ENCODE measurements at regions not wholly inside any gene's neighbourhood (a gene's known extent, or its start where the extent isn't known, plus 50 kb on each side); places are given as distances from the start of the nearest gene placed in this dataset.
"Not testable (repeated sequence)": the region's sequence is repeated elsewhere in the genome, so short reads cannot be mapped to it uniquely, and the experiment has no call there.

- WGBS, 10 experiments = 0 to 100% (median 60%) methylated on average over 1 to 4 of the region's 4 CpGs; no CpG with 5 or more reads in 2 of the 10 experiments
- in situ Hi-C loops (cut with MboI; ENCODE audit: low pct_unique_long_range_greater_than_20kb in 2 of 9, low sequenced_read_pairs in 9 of 9, unreplicated experiment in 9 of 9) = no loop called here
These were observed 624.4 kb upstream of the ACTRT1 start for GRCh38 chrX:128676651-128677050.

DNA sequence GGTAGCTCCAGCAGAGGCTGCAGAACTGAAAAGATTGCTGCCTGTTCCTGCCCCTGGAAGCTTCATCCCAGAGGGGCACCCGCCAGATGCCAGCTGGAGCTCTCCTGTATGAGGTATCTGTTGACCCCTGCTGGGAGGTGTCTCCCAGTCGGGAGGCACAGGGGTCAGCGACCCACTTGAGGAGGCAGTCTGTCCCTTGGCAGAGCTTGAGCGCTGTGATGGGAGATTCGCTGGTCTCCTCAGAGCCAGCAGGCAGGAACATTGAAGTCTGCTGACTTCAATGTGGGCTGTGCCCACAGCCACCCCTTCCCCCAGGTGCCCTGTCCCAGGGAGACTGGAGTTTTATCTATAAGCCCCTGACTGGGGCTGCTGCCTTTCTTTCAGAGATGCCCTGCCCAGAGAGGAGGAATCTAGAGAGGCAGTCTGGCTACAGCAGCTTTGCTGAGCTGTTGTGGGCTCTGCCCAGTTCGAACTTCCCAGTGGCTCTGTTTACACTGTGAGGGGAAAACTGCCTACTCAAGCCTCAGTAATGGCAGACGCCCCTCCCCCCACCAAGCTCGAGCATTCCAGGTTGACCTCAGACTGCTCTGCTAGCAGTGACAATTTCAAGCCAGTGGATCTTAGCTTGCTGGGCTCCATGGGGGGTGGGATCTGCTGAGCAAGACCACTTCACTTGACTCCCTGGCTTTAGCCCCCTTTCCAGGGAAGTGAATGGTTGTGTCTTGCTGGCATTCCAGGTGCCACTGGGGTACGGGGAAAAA is 622.3 kb upstream of the ACTRT1 start:
- ATAC-seq (replicated peaks in 6 of 8); in situ Hi-C loops (cut with MboI; ENCODE audit: low pct_unique_long_range_greater_than_20kb in 2 of 9, low sequenced_read_pairs in 9 of 9, unreplicated experiment in 9 of 9): not testable (repeated sequence)
- WGBS, 10 experiments = 21% methylated on average over 4 of the region's 9 CpGs; no CpG with 5 or more reads in 9 of the 10 experiments

More at GRCh38 chrX:128676651-128677050, 624.4 kb upstream of the ACTRT1 start:
- no peaks in the 10 kb centered on the region for H3K4me1 ChIP-seq (replicated peaks in 1 of 2)
- H3K27ac ChIP-seq = no peak overlapping the region
- ATAC-seq (replicated peaks in 6 of 8) = no peak
- no peak overlapping the region for H3K4me3 ChIP-seq

DNA sequence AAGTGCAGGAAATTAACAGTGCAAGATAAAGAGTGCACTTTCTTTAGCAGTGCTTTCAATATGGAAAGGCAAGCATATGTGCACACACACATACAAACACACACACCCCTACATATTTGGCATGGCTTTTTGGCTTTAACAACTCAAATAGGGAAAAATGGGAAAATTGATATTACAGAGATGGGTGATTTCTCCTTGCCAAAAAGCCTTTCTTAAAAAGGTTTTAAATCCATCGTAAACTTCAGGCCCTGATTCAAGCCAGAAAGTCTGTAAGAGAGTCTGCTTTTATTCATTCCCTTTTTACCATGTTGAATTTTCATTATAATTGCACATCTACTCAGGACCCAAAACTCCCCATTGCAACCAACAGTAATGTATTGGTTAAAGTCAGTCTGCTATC is 612.0 kb upstream of the ACTRT1 start:
- ATAC-seq (replicated peaks in 6 of 8) = no peak
- H3K4me1 ChIP-seq (replicated peaks in 1 of 2) = no peaks in the 10 kb centered on the region
- no peak overlapping the region for H3K4me3 ChIP-seq
- in situ Hi-C loops (cut with MboI; ENCODE audit: low pct_unique_long_range_greater_than_20kb in 2 of 9, low sequenced_read_pairs in 9 of 9, unreplicated experiment in 9 of 9) = no loop called here
- WGBS, 10 experiments = 60 to 100% methylated on average over 1 of the region's 1 CpG; no CpG with 5 or more reads in 8 of the 10 experiments
- H3K27ac ChIP-seq = no peak overlapping the region

More for the DNA sequence above, 622.3 kb upstream of the ACTRT1 start:
- H3K27ac ChIP-seq; H3K4me1 ChIP-seq (replicated peaks in 1 of 2); H3K4me3 ChIP-seq: not testable (repeated sequence)

DNA sequence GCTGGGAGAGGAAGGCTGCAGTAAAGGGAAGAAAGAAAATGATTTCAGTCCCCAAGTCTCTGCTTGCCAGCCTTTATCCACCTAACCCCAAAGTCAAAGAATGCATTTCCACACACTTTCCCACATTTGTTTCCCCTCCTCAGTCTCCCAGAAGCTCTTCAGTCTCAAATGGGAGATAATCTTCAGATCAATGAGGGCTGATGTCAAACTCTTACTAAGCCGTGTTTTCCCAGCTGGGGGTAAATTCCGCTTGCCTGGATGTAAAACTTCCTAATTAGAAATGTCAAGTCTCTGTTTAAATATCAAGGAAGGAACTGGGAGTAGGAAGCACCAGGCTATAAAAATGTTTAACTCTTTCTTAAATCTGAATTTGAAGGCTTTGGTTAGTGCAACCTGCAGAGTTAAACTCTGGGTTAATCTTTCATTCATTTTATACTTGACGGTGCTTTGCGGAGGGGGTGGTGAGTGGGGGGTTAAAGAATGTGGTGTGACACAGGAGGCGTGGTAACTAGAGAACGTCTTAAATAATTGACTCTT is 601.4 kb upstream of the ACTRT1 start:
- H3K4me1 ChIP-seq (replicated peaks in 1 of 2) = peaks cover 0 to 2% of the 10 kb centered on the region in 2 donors
- no peak overlapping the region for H3K27ac ChIP-seq
- ATAC-seq (replicated peaks in 6 of 8) = no peak
- in situ Hi-C loops (cut with MboI; ENCODE audit: low pct_unique_long_range_greater_than_20kb in 2 of 9, low sequenced_read_pairs in 9 of 9, unreplicated experiment in 9 of 9) = no loop called here
- 0 to 53% (median 10%) methylated on average over 2 to 4 of the region's 6 CpGs; no CpG with 5 or more reads in 5 of the 10 experiments for WGBS, 10 experiments
- H3K4me3 ChIP-seq = no peak overlapping the region

DNA sequence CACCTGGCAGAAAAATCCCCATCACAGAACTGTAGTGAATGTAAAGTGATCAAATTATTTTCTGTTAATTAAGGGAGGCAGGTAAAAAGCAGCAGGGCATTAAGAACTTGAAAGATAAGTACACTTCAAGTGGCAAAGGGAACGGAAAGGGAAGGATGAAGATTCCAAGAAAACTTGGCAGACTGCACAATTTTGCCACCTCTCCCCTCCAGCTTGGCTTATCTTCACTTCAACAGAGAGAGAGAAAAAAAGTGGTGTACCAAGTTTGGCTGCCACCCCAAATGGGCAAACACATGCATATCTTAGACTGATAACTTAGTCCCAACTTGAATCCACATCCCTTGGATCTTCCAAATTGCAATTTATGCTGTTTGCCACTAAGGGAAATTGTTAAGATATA is 598.1 kb upstream of the ACTRT1 start:
- H3K4me3 ChIP-seq = no peak overlapping the region
- no peak overlapping the region for H3K27ac ChIP-seq
- 0 to 50% (median 30%) methylated on average over 1 of the region's 1 CpG; no CpG with 5 or more reads in 7 of the 10 experiments for WGBS, 10 experiments
- H3K4me1 ChIP-seq (replicated peaks in 1 of 2) = peaks cover 0 to 2% of the 10 kb centered on the region in 2 donors
- no peak for ATAC-seq (replicated peaks in 6 of 8)
- in situ Hi-C loops (cut with MboI; ENCODE audit: low pct_unique_long_range_greater_than_20kb in 2 of 9, low sequenced_read_pairs in 9 of 9, unreplicated experiment in 9 of 9) = no loop called here

DNA sequence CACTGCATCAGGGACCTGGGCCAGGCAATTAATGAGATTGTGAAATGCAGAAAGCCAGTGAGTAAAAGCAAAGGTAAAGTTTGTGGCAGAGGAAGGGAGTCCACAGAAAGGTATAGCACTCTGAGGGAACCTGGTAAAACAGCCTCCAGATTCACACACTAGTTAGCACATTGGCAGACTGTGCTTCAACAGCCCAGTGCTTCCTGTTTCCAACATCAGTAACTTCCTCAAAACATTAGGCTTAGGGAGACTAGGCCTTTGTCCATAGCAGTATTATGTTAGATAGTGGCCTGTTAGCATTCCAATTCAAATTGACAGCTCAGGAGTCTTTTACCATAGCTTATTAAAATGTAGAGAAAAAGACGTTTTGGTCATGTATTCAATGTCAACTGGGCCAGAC is 582.6 kb upstream of the ACTRT1 start:
- Histone ChIP-seq H3K4me3 (no peak overlapping the region), H3K27ac (no peak overlapping the region), H3K4me1 (replicated peaks in 1 of 2) (no peaks in the 10 kb centered on the region)
- in situ Hi-C loops (cut with MboI; ENCODE audit: low pct_unique_long_range_greater_than_20kb in 2 of 9, low sequenced_read_pairs in 9 of 9, unreplicated experiment in 9 of 9) = no loop called here
- 17 to 20% methylated on average over 1 of the region's 1 CpG; no CpG with 5 or more reads in 8 of the 10 experiments for WGBS, 10 experiments
- ATAC-seq (replicated peaks in 6 of 8) = no peak

GRCh38 chrX:128623361-128623760 is 571.2 kb upstream of the ACTRT1 start:
- 60% methylated on average over 1 of the region's 1 CpG; no CpG with 5 or more reads in 9 of the 10 experiments for WGBS, 10 experiments
- in situ Hi-C loops (cut with MboI; ENCODE audit: low pct_unique_long_range_greater_than_20kb in 2 of 9, low sequenced_read_pairs in 9 of 9, unreplicated experiment in 9 of 9) = no loop called here
- no peak for ATAC-seq (replicated peaks in 6 of 8)
- no peak overlapping the region for H3K27ac ChIP-seq
- H3K4me1 ChIP-seq (replicated peaks in 1 of 2) = no peaks in the 10 kb centered on the region
- H3K4me3 ChIP-seq = no peak overlapping the region

DNA sequence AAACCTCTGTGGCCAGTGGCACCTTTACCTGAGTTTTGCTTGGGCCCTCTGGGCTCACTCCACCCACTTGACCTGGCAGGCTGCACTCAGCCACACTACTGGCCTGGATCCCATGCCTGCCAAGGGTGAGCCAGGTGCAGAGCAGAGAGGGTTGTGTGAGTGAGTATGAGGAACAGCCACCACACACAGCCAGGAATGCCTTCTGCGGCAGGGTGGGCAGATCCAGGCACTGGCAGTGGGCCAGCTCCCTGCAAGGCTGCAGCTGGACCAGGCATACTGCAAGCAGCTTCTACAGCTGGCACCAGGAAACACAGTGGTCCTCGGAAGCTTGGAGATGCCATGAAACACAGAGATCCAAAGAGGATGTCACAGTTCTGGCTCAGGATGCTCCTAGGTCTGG is 570.1 kb upstream of the ACTRT1 start:
- ATAC-seq (replicated peaks in 6 of 8) = no peak
- no peaks in the 10 kb centered on the region for H3K4me1 ChIP-seq (replicated peaks in 1 of 2)
- in situ Hi-C loops (cut with MboI; ENCODE audit: low pct_unique_long_range_greater_than_20kb in 2 of 9, low sequenced_read_pairs in 9 of 9, unreplicated experiment in 9 of 9) = no loop called here
- no peak overlapping the region for H3K27ac ChIP-seq
- WGBS, 10 experiments = 80% methylated on average over 1 of the region's 2 CpGs; no CpG with 5 or more reads in 9 of the 10 experiments
- H3K4me3 ChIP-seq = no peak overlapping the region

GRCh38 chrX:128619490-128619889 is 567.3 kb upstream of the ACTRT1 start:
- no peak for ATAC-seq (replicated peaks in 6 of 8)
- H3K4me1 ChIP-seq (replicated peaks in 1 of 2) = no peaks in the 10 kb centered on the region
- WGBS, 10 experiments = 13 to 46% methylated on average over 2 to 3 of the region's 3 CpGs; no CpG with 5 or more reads in 8 of the 10 experiments
- H3K4me3 ChIP-seq = no peak overlapping the region
- in situ Hi-C loops (cut with MboI; ENCODE audit: low pct_unique_long_range_greater_than_20kb in 2 of 9, low sequenced_read_pairs in 9 of 9, unreplicated experiment in 9 of 9) = no loop called here
- H3K27ac ChIP-seq = no peak overlapping the region

- ATAC-seq (replicated peaks in 6 of 8) = no peak
- no peak overlapping the region for H3K27ac ChIP-seq
- H3K4me3 ChIP-seq = no peak overlapping the region
- in situ Hi-C loops (cut with MboI; ENCODE audit: low pct_unique_long_range_greater_than_20kb in 2 of 9, low sequenced_read_pairs in 9 of 9, unreplicated experiment in 9 of 9) = no loop called here
- H3K4me1 ChIP-seq (replicated peaks in 1 of 2) = no peaks in the 10 kb centered on the region
- WGBS, 10 experiments = 0 to 67% methylated on average over 1 of the region's 1 CpG; no CpG with 5 or more reads in 8 of the 10 experiments
These were observed 564.7 kb upstream of the ACTRT1 start for GRCh38 chrX:128616933-128617332.

- in situ Hi-C loops (cut with MboI; ENCODE audit: low pct_unique_long_range_greater_than_20kb in 2 of 9, low sequenced_read_pairs in 9 of 9, unreplicated experiment in 9 of 9); H3K4me3 ChIP-seq; H3K4me1 ChIP-seq (replicated peaks in 1 of 2); ATAC-seq (replicated peaks in 6 of 8); H3K27ac ChIP-seq: not testable (repeated sequence)
- no CpG with 5 or more reads among the region's 16 CpGs for WGBS, 10 experiments
These were observed 554.6 kb upstream of the ACTRT1 start for GRCh38 chrX:128606817-128607216.

DNA sequence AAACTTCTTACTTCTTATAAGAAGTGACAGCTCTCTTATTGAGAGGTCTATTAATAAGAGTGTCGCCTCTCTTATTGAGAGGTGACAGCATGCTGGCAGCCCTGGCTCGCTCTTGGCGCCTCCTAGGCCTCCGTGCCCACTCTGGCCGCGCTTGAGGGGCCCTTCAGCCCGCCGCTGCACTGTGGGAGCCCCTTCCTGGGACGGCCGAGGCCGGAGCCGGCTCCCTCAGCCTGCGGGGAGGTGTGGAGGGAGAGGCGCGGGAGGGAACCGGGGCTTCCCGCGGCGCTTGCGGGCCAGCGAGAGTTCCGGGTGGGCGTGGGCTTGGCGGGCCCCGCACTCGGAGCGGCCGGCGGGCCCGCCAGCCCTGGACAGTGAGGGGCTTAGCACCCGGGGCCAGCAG is 554.2 kb upstream of the ACTRT1 start:
- H3K27ac ChIP-seq; H3K4me1 ChIP-seq (replicated peaks in 1 of 2); ATAC-seq (replicated peaks in 6 of 8); in situ Hi-C loops (cut with MboI; ENCODE audit: low pct_unique_long_range_greater_than_20kb in 2 of 9, low sequenced_read_pairs in 9 of 9, unreplicated experiment in 9 of 9); H3K4me3 ChIP-seq: not testable (repeated sequence)
- WGBS, 10 experiments = 40 to 54% methylated on average over 1 to 3 of the region's 31 CpGs; no CpG with 5 or more reads in 8 of the 10 experiments

- no peak overlapping the region for H3K27ac ChIP-seq
- 23 to 100% (median 88%) methylated on average over 1 to 2 of the region's 2 CpGs; no CpG with 5 or more reads in 4 of the 10 experiments for WGBS, 10 experiments
- no peak overlapping the region for H3K4me3 ChIP-seq
- no peaks in the 10 kb centered on the region for H3K4me1 ChIP-seq (replicated peaks in 1 of 2)
- in situ Hi-C loops (cut with MboI; ENCODE audit: low pct_unique_long_range_greater_than_20kb in 2 of 9, low sequenced_read_pairs in 9 of 9, unreplicated experiment in 9 of 9) = no loop called here
- no peak for ATAC-seq (replicated peaks in 6 of 8)
These were observed 549.5 kb upstream of the ACTRT1 start for GRCh38 chrX:128601706-128602105.

Data from motor neuron (in vitro differentiated cells).